HEK293T (cell line): ENCODE measurements at regions not wholly inside any gene's neighbourhood (a gene's known extent, or its start where the extent isn't known, plus 50 kb on each side); places are given as distances from the start of the nearest gene placed in this dataset.

ENCODE experiments used
- CTCF ChIA-PET: fragments of 350-600 bp; formaldehyde crosslinking; extraction: SDS; loops from one replicate; lab custom pipeline; 2021; ENCODE audit warnings: antibody characterized with exemption, inconsistent platforms; lab: Yijun Ruan, JAX
- POLR2A ChIA-PET: fragments of 350-600 bp; formaldehyde crosslinking; extraction: SDS; loops from one replicate; lab custom pipeline; 2020; ENCODE audit warnings: antibody characterized with exemption, inconsistent platforms; lab: Yijun Ruan, JAX
- DNase-seq: peaks from one replicate; pipeline ENCODE4 v3.0.0; 2012; ENCODE audit warnings: mixed read lengths; ENCODE audit errors: extremely low spot score
- ARNT ChIP-seq: fragments of 450-650 bp; IDR thresholded peaks from 2 replicates; pipeline ENCODE4 v1.6.1; 2017; ENCODE audit warnings: mild to moderate bottlenecking
- BHLHE40 ChIP-seq: fragments of 450-650 bp; IDR thresholded peaks from 2 replicates; pipeline ENCODE4 v1.6.1; 2016; ENCODE audit warnings: mild to moderate bottlenecking, moderate library complexity, borderline replicate concordance
- CTBP1 ChIP-seq: fragments of 450-650 bp; IDR thresholded peaks from 2 replicates; pipeline ENCODE4 v1.6.1; 2016; ENCODE audit warnings: borderline replicate concordance
- ELF4 ChIP-seq: fragments of 450-650 bp; IDR thresholded peaks from 2 replicates; pipeline ENCODE4 v1.6.1; 2017; ENCODE audit warnings: antibody characterized with exemption
- FOXA1 ChIP-seq: fragments of 450-650 bp; IDR thresholded peaks from 2 replicates; pipeline ENCODE4 v1.6.1; 2016; ENCODE audit warnings: mild to moderate bottlenecking
- FOXK2 ChIP-seq: fragments of 450-650 bp; IDR thresholded peaks from 2 replicates; pipeline ENCODE4 v1.6.1; 2016; ENCODE audit warnings: mild to moderate bottlenecking
- FOXM1 ChIP-seq: fragments of 450-650 bp; IDR thresholded peaks from 2 replicates; pipeline ENCODE4 v1.6.1; 2017; ENCODE audit warnings: mild to moderate bottlenecking, borderline replicate concordance
- HDGF ChIP-seq: fragments of 450-650 bp; IDR thresholded peaks from 2 replicates; pipeline ENCODE4 v1.6.1; 2017; ENCODE audit warnings: antibody characterized with exemption, borderline replicate concordance
- L3MBTL2 ChIP-seq: fragments of 450-650 bp; conservative IDR thresholded peaks from 2 replicates; pipeline ENCODE4 v1.6.1; 2016; ENCODE audit warnings: mild to moderate bottlenecking
- LEF1 ChIP-seq: fragments of 450-650 bp; IDR thresholded peaks from 2 replicates; pipeline ENCODE4 v1.6.1; 2017; ENCODE audit warnings: mild to moderate bottlenecking, borderline replicate concordance
- NFRKB ChIP-seq: fragments of 450-650 bp; IDR thresholded peaks from 2 replicates; pipeline ENCODE4 v1.6.1; 2016; ENCODE audit warnings: mild to moderate bottlenecking, moderate library complexity
- SP1 ChIP-seq: fragments of 450-650 bp; IDR thresholded peaks from 2 replicates; pipeline ENCODE4 v1.6.1; 2017
- SUZ12 ChIP-seq: fragments of 450-650 bp; IDR thresholded peaks from 2 replicates; pipeline ENCODE4 v1.6.1; 2016; ENCODE audit warnings: mild to moderate bottlenecking
- TARDBP ChIP-seq: fragments of 450-650 bp; IDR thresholded peaks from 2 replicates; pipeline ENCODE4 v1.6.1; 2016
- ZNF384 ChIP-seq: fragments of 450-650 bp; IDR thresholded peaks from 2 replicates; pipeline ENCODE4 v1.6.1; 2016
- TF ChIP-seq, protein P1 (sequence below): fragments of 450-650 bp; IDR thresholded peaks from 2 replicates; pipeline ENCODE4 v1.6.1; 2016

DNA sequence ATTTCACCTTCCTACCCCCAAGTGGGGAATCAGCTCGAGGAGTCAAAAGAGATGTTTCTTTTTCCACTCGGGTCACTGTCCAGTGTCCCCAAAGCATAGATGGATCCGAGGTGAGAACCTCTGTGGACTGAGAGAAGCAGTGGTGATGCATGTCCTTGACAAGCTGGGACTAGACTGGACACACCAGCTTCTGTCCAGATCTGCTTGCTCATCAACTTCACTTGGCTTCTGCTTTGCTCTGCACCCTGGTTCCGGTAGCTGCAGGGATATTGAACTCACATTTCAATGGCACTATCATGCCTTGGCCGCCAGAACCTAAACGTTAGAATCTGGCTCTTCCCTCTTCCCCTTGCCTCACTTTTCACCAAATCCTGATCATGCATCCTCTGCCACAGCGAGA lies 50.3 kb upstream of the CXCL12 start:
- no peak for DNase-seq
- CTCF ChIA-PET = no interaction called here
- POLR2A ChIA-PET = interaction anchor here (1.4 kb wide), 1 partner anchor 8 kb away, joined by 4 read pairs; no protein-coding TSS in a partner anchor
- no peak for TF ChIP-seq CTBP1
- TF ChIP-seq FOXA1 = no peak
- no peak for TF ChIP-seq ARNT
- no peak for TF ChIP-seq SUZ12
- TF ChIP-seq L3MBTL2 = no peak
- TF ChIP-seq FOXK2 = no peak
- TF ChIP-seq, protein P1, sequence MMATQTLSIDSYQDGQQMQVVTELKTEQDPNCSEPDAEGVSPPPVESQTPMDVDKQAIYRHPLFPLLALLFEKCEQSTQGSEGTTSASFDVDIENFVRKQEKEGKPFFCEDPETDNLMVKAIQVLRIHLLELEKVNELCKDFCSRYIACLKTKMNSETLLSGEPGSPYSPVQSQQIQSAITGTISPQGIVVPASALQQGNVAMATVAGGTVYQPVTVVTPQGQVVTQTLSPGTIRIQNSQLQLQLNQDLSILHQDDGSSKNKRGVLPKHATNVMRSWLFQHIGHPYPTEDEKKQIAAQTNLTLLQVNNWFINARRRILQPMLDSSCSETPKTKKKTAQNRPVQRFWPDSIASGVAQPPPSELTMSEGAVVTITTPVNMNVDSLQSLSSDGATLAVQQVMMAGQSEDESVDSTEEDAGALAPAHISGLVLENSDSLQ = no peak
- no peak for TF ChIP-seq NFRKB
- TF ChIP-seq FOXM1 = no peak
- no peak for TF ChIP-seq SP1

DNA sequence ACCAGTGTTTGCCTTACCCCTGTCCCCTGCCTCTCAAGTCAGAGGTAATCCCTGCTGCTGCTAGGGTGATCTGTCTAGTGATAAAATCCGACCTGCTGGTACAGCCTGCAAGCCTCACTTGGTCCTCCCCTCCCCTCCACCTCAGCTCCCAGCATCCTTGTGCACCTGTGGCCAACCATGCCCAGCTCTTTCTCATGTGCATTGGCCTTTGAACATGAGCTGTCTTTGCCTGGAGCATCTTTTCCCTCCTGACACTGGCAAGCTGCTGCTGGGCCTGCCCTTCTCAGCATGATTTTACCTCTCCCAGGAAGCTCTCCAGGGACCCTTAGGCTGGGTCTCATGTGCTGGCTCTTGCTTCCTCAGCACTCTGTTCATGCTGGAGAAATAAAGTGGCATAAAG lies 51.3 kb upstream of the CXCL12 start:
- TF ChIP-seq TARDBP (no peak), ELF4 (no peak), ARNT (no peak), FOXA1 (no peak), SUZ12 (no peak), BHLHE40 (no peak), NFRKB (no peak), FOXM1 (no peak), SP1 (no peak), LEF1 (no peak), CTBP1 (no peak), ZNF384 (no peak), FOXK2 (no peak), HDGF (no peak), L3MBTL2 (no peak)
- TF ChIP-seq, protein P1 = no peak
- ChIA-PET POLR2A (no interaction called here), CTCF (no interaction called here)
- DNase-seq = no peak

DNA sequence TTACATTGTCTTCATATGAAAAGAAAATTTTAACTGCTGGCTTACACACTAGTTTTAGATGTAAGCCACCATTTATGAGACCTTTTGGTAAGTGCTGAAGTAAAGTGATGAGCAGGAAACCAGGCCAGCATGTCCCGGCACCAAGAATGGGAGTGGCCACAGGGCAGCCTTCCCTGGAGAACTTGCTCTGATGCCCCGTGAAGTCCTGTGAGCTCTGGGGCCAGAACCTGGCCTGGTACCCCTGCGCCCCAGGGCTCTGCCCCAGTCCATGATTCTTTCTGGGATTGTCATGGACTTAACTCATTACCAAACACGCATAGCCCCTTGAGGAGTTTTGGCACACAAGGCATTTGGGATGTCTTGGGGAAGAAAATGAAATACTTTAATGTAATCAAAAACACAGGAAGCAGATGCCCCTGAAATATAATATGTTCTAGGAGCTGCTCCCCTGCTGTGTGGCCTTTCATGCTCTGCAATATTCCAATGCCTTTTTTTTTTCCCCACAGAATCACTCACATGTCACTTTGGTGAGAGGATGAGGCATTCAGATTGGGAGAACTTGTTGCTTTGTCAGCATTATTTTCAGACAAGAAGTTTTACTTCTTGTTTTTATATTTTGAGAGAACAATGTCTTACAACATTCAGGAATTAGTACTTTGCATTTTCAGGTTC lies 53.1 kb upstream of the CXCL12 start:
- DNase-seq = no peak
- ChIA-PET POLR2A (no interaction called here), CTCF (no interaction called here)
- no peak for TF ChIP-seq FOXM1
- TF ChIP-seq LEF1 = no peak
- no peak for TF ChIP-seq NFRKB
- no peak for TF ChIP-seq TARDBP
- TF ChIP-seq SUZ12 = no peak
- TF ChIP-seq ELF4 = no peak
- no peak for TF ChIP-seq HDGF
- TF ChIP-seq FOXK2 = no peak
- no peak for TF ChIP-seq L3MBTL2
- TF ChIP-seq BHLHE40 = no peak
- TF ChIP-seq FOXA1 = no peak
- TF ChIP-seq, protein P1 = no peak
- TF ChIP-seq SP1 = no peak
- TF ChIP-seq ARNT = no peak
- TF ChIP-seq CTBP1 = no peak

DNA sequence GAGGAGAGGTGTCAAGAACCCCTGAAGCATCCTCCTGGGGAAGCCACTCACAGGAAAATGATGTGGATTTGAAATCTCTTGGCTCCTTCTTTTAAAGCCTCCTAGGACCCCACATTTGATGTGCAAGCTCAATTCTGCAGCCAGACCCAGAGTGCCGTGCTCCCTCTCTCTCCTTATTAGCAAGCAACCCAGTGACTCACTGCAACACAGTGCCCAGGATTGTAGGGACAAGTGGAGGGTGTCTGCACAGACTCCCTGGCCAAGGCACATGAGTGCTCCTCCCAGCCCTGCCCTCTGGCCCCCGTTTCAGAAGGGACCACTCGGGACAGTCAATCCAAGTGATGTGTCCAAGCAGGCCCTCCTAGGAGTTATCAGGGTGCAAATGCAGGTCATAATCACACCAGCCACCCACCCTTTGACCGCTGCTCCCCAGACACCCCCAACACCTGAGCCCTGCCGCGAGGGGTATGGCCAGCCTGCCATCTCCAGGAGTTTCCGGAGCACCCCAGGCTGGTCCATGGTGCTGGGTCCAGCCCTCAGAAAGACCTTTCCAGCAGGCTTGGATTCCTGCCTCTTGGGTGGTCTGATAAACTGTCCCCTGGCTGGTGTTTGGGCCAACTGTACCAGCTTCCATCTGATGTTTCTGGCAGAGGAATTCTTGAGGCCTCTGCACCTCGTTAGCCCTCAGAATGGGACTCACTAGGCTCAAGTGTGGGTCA lies 54.5 kb upstream of the CXCL12 start:
- DNase-seq = no peak
- ChIA-PET CTCF (no interaction called here), POLR2A (no interaction called here)
- TF ChIP-seq FOXK2 (no peak), LEF1 (no peak), NFRKB (no peak), FOXM1 (no peak), SUZ12 (no peak), CTBP1 (no peak), L3MBTL2 (no peak), SP1 (no peak), ARNT (no peak), HDGF (no peak), BHLHE40 (no peak), ZNF384 (no peak), FOXA1 (no peak)
- TF ChIP-seq, protein P1 = no peak

DNA sequence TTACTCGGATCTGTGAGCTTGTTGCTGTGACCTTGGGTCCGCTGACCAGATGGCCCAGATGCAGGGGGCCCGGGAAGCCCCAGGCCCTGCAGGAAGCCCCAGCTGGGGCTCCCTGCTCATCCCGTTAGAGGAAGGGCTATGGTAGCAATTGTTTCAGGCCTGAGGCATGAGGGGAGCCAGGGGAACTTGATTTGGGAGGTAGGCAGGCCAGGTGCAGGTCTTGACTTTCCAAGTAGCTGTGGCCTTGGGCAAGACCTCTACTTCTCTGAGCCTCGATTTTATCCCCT lies 55.0 kb upstream of the CXCL12 start:
- no peak for DNase-seq
- TF ChIP-seq CTBP1 = no peak
- TF ChIP-seq FOXK2 = no peak
- TF ChIP-seq L3MBTL2 = no peak
- no peak for TF ChIP-seq NFRKB
- no peak for TF ChIP-seq ARNT
- TF ChIP-seq, protein P1 = no peak
- TF ChIP-seq ELF4 = no peak
- TF ChIP-seq FOXA1 = no peak
- CTCF ChIA-PET = no interaction called here
- POLR2A ChIA-PET = no interaction called here
